ENCODE measurements at regions not wholly inside any gene's neighbourhood (a gene's known extent, or its start where the extent isn't known, plus 50 kb on each side); places are given as distances from the start of the nearest gene placed in this dataset.

DNA sequence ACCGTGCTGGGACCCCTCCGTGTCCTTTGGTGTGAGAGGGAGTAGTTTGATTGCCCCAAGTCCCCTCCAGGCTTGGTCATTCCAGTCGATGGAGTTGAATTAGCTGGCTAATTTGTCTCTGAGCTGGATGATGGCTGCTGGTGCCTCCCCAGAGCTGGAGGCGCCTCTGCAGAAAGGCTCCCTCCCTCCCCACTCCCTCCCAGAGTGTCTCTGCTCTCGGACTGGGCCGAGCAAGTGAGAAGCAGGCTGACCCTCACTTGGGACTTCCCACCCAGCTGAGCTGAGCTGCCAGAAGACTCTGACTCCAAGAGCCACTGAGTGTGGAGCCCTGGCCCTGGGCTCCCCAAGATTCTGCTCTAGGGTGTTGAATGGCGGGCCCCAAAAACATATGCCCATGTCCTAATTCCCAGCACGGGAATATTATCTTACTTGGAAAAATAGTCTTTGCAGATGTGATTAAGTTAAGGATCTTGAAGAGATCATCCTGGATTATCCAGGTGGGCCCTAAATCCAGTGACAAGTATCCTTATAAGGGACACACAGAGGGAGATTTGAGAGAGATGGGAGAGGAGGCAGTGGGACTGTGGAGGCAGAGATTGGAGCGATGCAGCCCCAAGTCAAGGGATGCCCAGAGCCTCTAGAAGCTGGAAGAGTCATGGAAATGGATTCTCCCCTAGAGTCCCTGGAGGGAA lies 60.7 kb upstream of the TLE3 start:
- WGBS, 2 experiments (ENCODE audit: extremely low coverage in 1 of 2, insufficient coverage in 1 of 2, insufficient read length in 1 of 2, insufficient replicate concordance in 2 of 2, low coverage in 1 of 2, low lambda C conversion rate in 2 of 2, missing lambda C conversion rate in 1 of 2), result 93% methylated on average over 9 of the region's 9 CpGs; no CpG with 5 or more reads in 1 of the 2 experiments
- no peaks in the 10 kb centered on the region; the same call in 1 of the 2 replicates for H3K23me2 ChIP-seq (ENCODE audit: low read depth, low read length)
- H3K27me3 ChIP-seq (replicated peaks in 1 of 4; ENCODE audit: control insufficient read depth in 3 of 4, extremely low read depth in 1 of 4, insufficient read depth in 3 of 4, low read length in 3 of 4), result no peaks in the 10 kb centered on the region
- H2BK12ac ChIP-seq (ENCODE audit: low read depth, low read length), result no peak overlapping the region
- ChIA-PET CTCF (ENCODE audit: partially characterized antibody) (interaction anchor here (1.3 kb wide), 1 partner anchor 18 kb away, joined by 4 read pairs; no protein-coding TSS in a partner anchor), POLR2A (ENCODE audit: partially characterized antibody) (interaction anchor here (1.3 kb wide), 1 partner anchor 13 kb away, joined by 3 read pairs; no protein-coding TSS in a partner anchor)
- no peak overlapping the region for H4K5ac ChIP-seq (ENCODE audit: insufficient read length, low read depth, low read length)
- FAIRE-seq (no peak), DNase-seq (ENCODE audit: low read depth in 1 of 2, low spot score in 2 of 2) (no peak)
- no peak overlapping the region for H2AFZ ChIP-seq (ENCODE audit: low read length)
- no peaks in the 10 kb centered on the region for H3K79me1 ChIP-seq (ENCODE audit: low read depth, low read length)
- H2BK20ac ChIP-seq (ENCODE audit: low read length), result no peak overlapping the region
- H3K4me3 ChIP-seq (ENCODE audit: extremely low read depth in 1 of 4, insufficient read depth in 2 of 4, low read depth in 3 of 4, low read length in 4 of 4), result no peak overlapping the region
- H3K9me3 ChIP-seq (ENCODE audit: insufficient read depth in 2 of 2, low read depth in 1 of 2, low read length in 1 of 2), result no peaks in the 10 kb centered on the region
- H3K36me3 ChIP-seq (ENCODE audit: control insufficient read depth in 2 of 4, insufficient read depth in 4 of 4, low read length in 3 of 4), result no peaks in the 10 kb centered on the region
- no peak overlapping the region for H3K18ac ChIP-seq (ENCODE audit: extremely low read depth, low read length)
- H3K14ac ChIP-seq (ENCODE audit: insufficient read length), result no peak overlapping the region
- no peak overlapping the region for H2AK5ac ChIP-seq (ENCODE audit: low read depth, low read length)
- no peaks in the 10 kb centered on the region for H4K20me1 ChIP-seq (replicated peaks in 1 of 2; ENCODE audit: control insufficient read depth in 1 of 2, insufficient read depth in 2 of 2, low read length in 2 of 2)
- no peak overlapping the region for H3K27ac ChIP-seq (ENCODE audit: low read depth, low read length)
- no peak overlapping the region for H3K9ac ChIP-seq (replicated peaks in 1 of 4; ENCODE audit: extremely low read depth in 1 of 4, low read depth in 3 of 4, low read length in 3 of 4)
- no peak overlapping the region for H3K4me2 ChIP-seq (ENCODE audit: insufficient read depth in 1 of 2, low read depth in 2 of 2, low read length in 2 of 2)
- no peaks in the 10 kb centered on the region for H3K79me2 ChIP-seq (ENCODE audit: control insufficient read depth in 1 of 2, insufficient read depth in 2 of 2, low read length in 2 of 2)
- no peak overlapping the region for H3K23ac ChIP-seq (ENCODE audit: insufficient read length)
- H3K4me1 ChIP-seq (replicated peaks in 1 of 4; ENCODE audit: control insufficient read depth in 3 of 4, insufficient read depth in 4 of 4, low read length in 3 of 4), result peaks cover 0 to 11% (median 6%) of the 10 kb centered on the region in 4 experiments; a peak in 4 of 7 replicates
- no peak overlapping the region for H4K91ac ChIP-seq (replicated peaks; ENCODE audit: insufficient read length, low read length)
- H3K4ac ChIP-seq (replicated peaks; ENCODE audit: insufficient read length, low read depth, low read length), result no peak overlapping the region
- no peak for TF ChIP-seq MAFK (IDR thresholded peaks at IDR 0.05; ENCODE audit: low read depth, low read length)
- H3K56ac ChIP-seq (replicated peaks; ENCODE audit: insufficient read length, low read depth, low read length), result no peak overlapping the region
- no peak overlapping the region for H2BK120ac ChIP-seq (replicated peaks; ENCODE audit: low read depth, low read length)
- no peak overlapping the region for H4K8ac ChIP-seq (ENCODE audit: extremely low read depth, insufficient read depth, low read length)
- H2BK15ac ChIP-seq (ENCODE audit: low read length), result no peak overlapping the region
- no peak overlapping the region for H2BK5ac ChIP-seq (ENCODE audit: low read depth, low read length)

Data from H1 (cell line).